ENCODE measurements at regions not wholly inside any gene's neighbourhood (a gene's known extent, or its start where the extent isn't known, plus 50 kb on each side); places are given as distances from the start of the nearest gene placed in this dataset.
A peak's percentile ranks its signal among the peaks of the same experiment; 100 is the strongest.

GRCh38 chr10:69703766-69704630 lies 74.0 kb downstream of the FAM241B start:
- H3K27ac Mint-ChIP-seq (ENCODE audit: unreplicated experiment) = peak overlapping the region; percentile 30
- peaks cover 35% of the 10 kb centered on the region for H3K27me3 Mint-ChIP-seq (ENCODE audit: low read depth, unreplicated experiment)
- Histone ChIP-seq H3K4me3 (ENCODE audit: insufficient read depth, low read depth, low read length) (no peak overlapping the region), H3K4me2 (ENCODE audit: low read length) (no peak overlapping the region), H3K79me2 (ENCODE audit: insufficient read depth, low read length) (no peaks in the 10 kb centered on the region), H3K27ac (ENCODE audit: low read depth, low read length) (peak overlapping the region; percentile 65), H3K36me3 (ENCODE audit: insufficient read depth, low read length) (no peaks in the 10 kb centered on the region), H4K20me1 (ENCODE audit: insufficient read depth, low read length) (no peaks in the 10 kb centered on the region), H3K9me3 (ENCODE audit: insufficient read depth, low read depth, low read length) (no peaks in the 10 kb centered on the region), H3K27me3 (ENCODE audit: insufficient read depth, low read length) (peaks cover 22% of the 10 kb centered on the region), H3K9ac (ENCODE audit: low read length) (peak overlapping the region; percentile 5), H2AFZ (ENCODE audit: low read depth, low read length) (no peak overlapping the region), H3K4me1 (ENCODE audit: insufficient read depth, low read length) (peaks cover 6% of the 10 kb centered on the region)
- DNase-seq (ENCODE audit: low read depth) (peak; percentile 94), FAIRE-seq (peak; percentile 34)
- peaks cover 3% of the 10 kb centered on the region for H3K4me1 Mint-ChIP-seq (ENCODE audit: low read depth, unreplicated experiment)
- TF ChIP-seq EZH2 (IDR thresholded peaks at IDR 0.05; ENCODE audit: insufficient read depth, low read length) (no peak), CTCF (IDR thresholded peaks at IDR 0.05; ENCODE audit: insufficient read depth, low read depth, low read length) (peak; percentile 5)
- H3K9me3 Mint-ChIP-seq (ENCODE audit: unreplicated experiment) = peaks cover 10% of the 10 kb centered on the region
- H3K4me3 Mint-ChIP-seq (ENCODE audit: unreplicated experiment) = no peak overlapping the region
- no peaks in the 10 kb centered on the region for H3K36me3 Mint-ChIP-seq (ENCODE audit: low read depth, unreplicated experiment)

GRCh38 chr10:69709366-69709941 lies 79.4 kb downstream of the FAM241B start:
- no peaks in the 10 kb centered on the region for H3K4me1 ChIP-seq (ENCODE audit: insufficient read depth, low read length)
- TF ChIP-seq CTCF (IDR thresholded peaks at IDR 0.05; ENCODE audit: insufficient read depth, low read depth, low read length) = no peak
- TF ChIP-seq EZH2 (IDR thresholded peaks at IDR 0.05; ENCODE audit: insufficient read depth, low read length) = no peak
- H3K9me3 ChIP-seq (ENCODE audit: insufficient read depth, low read depth, low read length) = no peaks in the 10 kb centered on the region
- peaks cover 46% of the 10 kb centered on the region for H3K27me3 Mint-ChIP-seq (ENCODE audit: low read depth, unreplicated experiment)
- H2AFZ ChIP-seq (ENCODE audit: low read depth, low read length) = no peak overlapping the region
- peaks cover 2% of the 10 kb centered on the region for H3K36me3 Mint-ChIP-seq (ENCODE audit: low read depth, unreplicated experiment)
- no peak overlapping the region for H3K4me2 ChIP-seq (ENCODE audit: low read length)
- H3K27me3 ChIP-seq (ENCODE audit: insufficient read depth, low read length) = peaks cover 24% of the 10 kb centered on the region
- H3K9me3 Mint-ChIP-seq (ENCODE audit: unreplicated experiment) = peaks cover 6% of the 10 kb centered on the region
- DNase-seq (ENCODE audit: low read depth) = no peak
- no peaks in the 10 kb centered on the region for H4K20me1 ChIP-seq (ENCODE audit: insufficient read depth, low read length)
- no peaks in the 10 kb centered on the region for H3K79me2 ChIP-seq (ENCODE audit: insufficient read depth, low read length)
- FAIRE-seq = no peak
- no peak overlapping the region for H3K4me3 Mint-ChIP-seq (ENCODE audit: unreplicated experiment)
- H3K9ac ChIP-seq (ENCODE audit: low read length) = no peak overlapping the region
- H3K27ac ChIP-seq (ENCODE audit: low read depth, low read length) = no peak overlapping the region
- H3K36me3 ChIP-seq (ENCODE audit: insufficient read depth, low read length) = no peaks in the 10 kb centered on the region
- no peak overlapping the region for H3K4me3 ChIP-seq (ENCODE audit: insufficient read depth, low read depth, low read length)
- no peak overlapping the region for H3K27ac Mint-ChIP-seq (ENCODE audit: unreplicated experiment)
- H3K4me1 Mint-ChIP-seq (ENCODE audit: low read depth, unreplicated experiment) = no peaks in the 10 kb centered on the region

Measured in astrocyte (in vitro differentiated cells and primary cell).